HCT116 (cell line): ENCODE measurements at regions not wholly inside any gene's neighbourhood (a gene's known extent, or its start where the extent isn't known, plus 50 kb on each side); places are given as distances from the start of the nearest gene placed in this dataset.

Source experiments
- ATAC-seq: fragments of 200-7000 bp; cut with Tn5 transposase; 2 replicates; pipeline ENCODE4 v1.9.1; 2020; ENCODE audit warnings: mild to moderate bottlenecking, moderate library complexity
- BruUV-seq: library from RNA; stranded (reverse); fragments of 400-500 nt; replicated peaks from 2 replicates; lab custom pipeline; 2021; lab: Mats Ljungman, UMichigan
- CTCF ChIA-PET: fragments of 300-600 bp; sonication (Branson Sonifier 250); formaldehyde crosslinking; loops from one replicate; lab custom pipeline; 2021; ENCODE audit warnings: antibody characterized with exemption; lab: Charles Lee
- POLR2A ChIA-PET: fragments of 300-600, 350-600 bp; sonication (Branson Sonifier 250); formaldehyde crosslinking; loops from one replicate; lab custom pipeline; 2021; ENCODE audit warnings: antibody characterized with exemption; lab: Charles Lee
- RAD21 ChIA-PET, 2 experiments: fragments of 300-600 bp; sonication (Branson Sonifier 250); formaldehyde crosslinking; loops; one replicate each; lab custom pipeline; 2023; ENCODE audit warnings: low total read pairs in 2 of 2; ENCODE audit not compliant: uncharacterized antibody in 2 of 2, unreplicated experiment in 2 of 2, low non-redundant PET in 1 of 2; lab: Charles Lee
- DNase-seq: peaks from one replicate; pipeline ENCODE4 v3.0.0-alpha.2; 2010; ENCODE audit warnings: low read depth, low spot score
- H2AFZ ChIP-seq: fragments of 200-600 bp; shearing (Covaris generic), sonication (generic); 2 replicates; pipeline ENCODE4 v1.6.1; 2017; ENCODE audit warnings: low read depth, mixed run types, mixed read lengths, antibody characterized with exemption, low read length; ENCODE audit not compliant: poor library complexity, severe bottlenecking
- H3K27ac ChIP-seq: 2 replicates; pipeline ENCODE4 v1.5.1; 2012; ENCODE audit warnings: low read depth, low read length
- H3K27me3 ChIP-seq: fragments of 200-600 bp; sonication (generic); 2 replicates; pipeline ENCODE4 v1.6.1; 2016; ENCODE audit warnings: mixed run types, low read length, mixed read lengths; ENCODE audit not compliant: insufficient read depth
- H3K36me3 ChIP-seq, 2 experiments: fragments of 200-500 bp in 1 of 2; fragments of 200-600 bp in 1 of 2; sonication (Bioruptor generic) in 1 of 2; sonication (generic) in 1 of 2; 2 replicates each; pipeline versions ENCODE4 v1.5.1 to v1.6.1; 2014 to 2016; ENCODE audit warnings: low read length in 2 of 2, inconsistent platforms in 1 of 2, mixed read lengths in 1 of 2, mixed run types in 1 of 2; ENCODE audit not compliant: insufficient read depth in 2 of 2, control insufficient read depth in 1 of 2
- H3K4me1 ChIP-seq, 2 experiments: fragments of 200-600 bp in 1 of 2; sonication (generic) in 1 of 2; 2 replicates each; pipeline versions ENCODE4 v1.5.1 to v1.6.1; 2012 to 2017; ENCODE audit warnings: low read length in 2 of 2, inconsistent platforms in 1 of 2, mild to moderate bottlenecking in 1 of 2, mixed read lengths in 1 of 2, mixed run types in 1 of 2, moderate library complexity in 1 of 2; ENCODE audit not compliant: insufficient read depth in 2 of 2, control insufficient read depth in 1 of 2
- H3K4me2 ChIP-seq: fragments of 200-600 bp; sonication (generic); 2 replicates; pipeline ENCODE4 v1.6.1; 2017; ENCODE audit warnings: mixed run types, low read length, mixed read lengths
- H3K4me3 ChIP-seq, 2 experiments: fragments of 200-600 bp in 1 of 2; sonication (generic) in 1 of 2; replicated peaks in 1 of 2; 2 replicates each; pipeline ENCODE4 v1.5.1; 2011 to 2016; ENCODE audit warnings: low read length in 2 of 2, control low read depth in 1 of 2, low read depth in 1 of 2, mild to moderate bottlenecking in 1 of 2, mixed read lengths in 1 of 2, mixed run types in 1 of 2
- H3K79me2 ChIP-seq: fragments of 200-600 bp; sonication (generic); 2 replicates; pipeline ENCODE4 v1.6.1; 2017; ENCODE audit warnings: mild to moderate bottlenecking, mixed run types, low read length, moderate library complexity, mixed read lengths; ENCODE audit not compliant: insufficient read depth
- H3K9ac ChIP-seq: fragments of 200-600 bp; sonication (generic); 2 replicates; pipeline ENCODE4 v1.6.1; 2016; ENCODE audit warnings: low read length, mixed read lengths
- H3K9me2 ChIP-seq: fragments of 200-600 bp; sonication (generic), shearing (Covaris generic); 2 replicates; pipeline ENCODE4 v1.6.1; 2017; ENCODE audit warnings: mixed run types, mild to moderate bottlenecking, moderate library complexity; ENCODE audit not compliant: insufficient read depth
- H3K9me3 ChIP-seq, 2 experiments: fragments of 200-500 bp in 1 of 2; fragments of 200-600 bp in 1 of 2; sonication (Bioruptor generic) in 1 of 2; sonication (generic) in 1 of 2; 2 replicates each; pipeline ENCODE4 v1.6.1; 2014 to 2017; ENCODE audit warnings: low read length in 2 of 2, mixed read lengths in 2 of 2, inconsistent platforms in 1 of 2, low read depth in 1 of 2, mild to moderate bottlenecking in 1 of 2, mixed run types in 1 of 2, moderate library complexity in 1 of 2; ENCODE audit not compliant: control insufficient read depth in 1 of 2, insufficient read depth in 1 of 2
- H4K20me1 ChIP-seq: fragments of 200-600 bp; sonication (generic), shearing (Covaris generic); 2 replicates; pipeline ENCODE4 v1.6.1; 2017; ENCODE audit warnings: mixed run types, mild to moderate bottlenecking, moderate library complexity; ENCODE audit not compliant: insufficient read depth
- CBX3 ChIP-seq: IDR thresholded peaks from 2 replicates; pipeline ENCODE4 v1.6.1; 2012; ENCODE audit warnings: low read depth
- CTCF ChIP-seq, 3 experiments: fragments of 200-600 bp in 1 of 3; sonication (generic) in 1 of 3; IDR thresholded peaks in 2 of 3; conservative IDR thresholded peaks in 1 of 3; 2 replicates each; pipeline ENCODE4 v1.5.1; 2012 to 2017; ENCODE audit warnings: low read depth in 2 of 3, low read length in 2 of 3, antibody characterized with exemption in 1 of 3, borderline replicate concordance in 1 of 3, control low read depth in 1 of 3, mild to moderate bottlenecking in 1 of 3, mixed read lengths in 1 of 3, mixed run types in 1 of 3, moderate library complexity in 1 of 3; ENCODE audit not compliant: insufficient read depth in 1 of 3
- EGR1 ChIP-seq: IDR thresholded peaks from 2 replicates; pipeline ENCODE4 v1.6.1; 2012; ENCODE audit warnings: low read depth
- EZH2 ChIP-seq: fragments of 200-600 bp; sonication (generic); IDR thresholded peaks from 2 replicates; pipeline ENCODE4 v1.6.1; 2017; ENCODE audit warnings: antibody characterized with exemption, mixed run types
- EZH2phosphoT487 ChIP-seq: fragments of 200-600 bp; IDR thresholded peaks from 2 replicates; pipeline ENCODE4 v1.6.1; 2018; ENCODE audit warnings: antibody characterized with exemption, borderline replicate concordance
- FOSL1 ChIP-seq: IDR thresholded peaks from 2 replicates; pipeline ENCODE4 v1.6.1; 2012; ENCODE audit warnings: low read depth
- JUND ChIP-seq: IDR thresholded peaks from 2 replicates; pipeline ENCODE4 v1.6.1; 2012
- MAX ChIP-seq: IDR thresholded peaks from 2 replicates; pipeline ENCODE4 v1.6.1; 2012
- POLR2A ChIP-seq: IDR thresholded peaks from 2 replicates; pipeline ENCODE4 v1.7.0; 2011; ENCODE audit warnings: borderline replicate concordance; ENCODE audit not compliant: insufficient read depth, insufficient read length; ENCODE audit errors: extremely low read depth
- POLR2AphosphoS5 ChIP-seq: IDR thresholded peaks from 2 replicates; pipeline ENCODE4 v1.6.1; 2011; ENCODE audit warnings: mild to moderate bottlenecking, low read depth, low read length, moderate library complexity
- TCF7L2 ChIP-seq: IDR thresholded peaks from 2 replicates; pipeline ENCODE4 v1.7.0; 2011; ENCODE audit warnings: borderline replicate concordance, inconsistent platforms; ENCODE audit not compliant: insufficient read depth, insufficient read length; ENCODE audit errors: extremely low read depth
- YY1 ChIP-seq: IDR thresholded peaks from 2 replicates; pipeline ENCODE4 v1.6.1; 2011; ENCODE audit warnings: low read length, low read depth, moderate library complexity, mild to moderate bottlenecking; ENCODE audit not compliant: insufficient replicate concordance; ENCODE audit errors: extremely low read depth
- ZFX ChIP-seq: fragments of 450-650 bp; IDR thresholded peaks from 2 replicates; pipeline ENCODE4 v1.6.1; 2017
- ZNF274 ChIP-seq: fragments of 200-500 bp; sonication (Bioruptor generic); IDR thresholded peaks from 2 replicates; pipeline ENCODE4 v1.6.1; 2014; ENCODE audit warnings: mild to moderate bottlenecking, low read depth, low read length, inconsistent platforms
- intact Hi-C: fragments of 100-400 bp; cut with micrococcal nuclease; formaldehyde crosslinking; loops from 2 replicates; pipeline ENCODE4 v1.10.0; 2022
- TF ChIP-seq, protein P1 (sequence below): IDR thresholded peaks from 2 replicates; pipeline ENCODE4 v1.6.1; 2012
- TF ChIP-seq, protein P2 (sequence below): IDR thresholded peaks from 2 replicates; pipeline ENCODE4 v1.6.1; 2011; ENCODE audit warnings: mild to moderate bottlenecking, low read length, moderate library complexity; ENCODE audit not compliant: insufficient replicate concordance; ENCODE audit errors: extremely low read depth
- TF ChIP-seq, protein P3 (sequence below): IDR thresholded peaks from 2 replicates; pipeline ENCODE4 v1.6.1; 2012; ENCODE audit warnings: low read depth

GRCh38 chr17:12507026-12507595 lies 158.6 kb upstream of the MYOCD start:
- BruUV-seq = no TSS peak
- ChIA-PET CTCF (no interaction called here), POLR2A (no interaction called here), RAD21 (no interaction called here)
- H3K9me2 ChIP-seq = no peaks in the 10 kb centered on the region
- H3K4me1 ChIP-seq = no peaks in the 10 kb centered on the region
- H3K4me3 ChIP-seq = no peak overlapping the region
- no peaks in the 10 kb centered on the region for H3K79me2 ChIP-seq
- DNase-seq = no peak
- no peak for ATAC-seq
- no peaks in the 10 kb centered on the region for H4K20me1 ChIP-seq
- peaks cover 9% of the 10 kb centered on the region; the same call in 1 of the 2 replicates for H3K27me3 ChIP-seq
- no peak overlapping the region for H3K27ac ChIP-seq
- H3K9ac ChIP-seq = no peak overlapping the region
- H3K36me3 ChIP-seq = no peaks in the 10 kb centered on the region
- H2AFZ ChIP-seq = no peak overlapping the region
- H3K4me2 ChIP-seq = no peak overlapping the region
- no peak for TF ChIP-seq FOSL1
- TF ChIP-seq, protein P1, sequence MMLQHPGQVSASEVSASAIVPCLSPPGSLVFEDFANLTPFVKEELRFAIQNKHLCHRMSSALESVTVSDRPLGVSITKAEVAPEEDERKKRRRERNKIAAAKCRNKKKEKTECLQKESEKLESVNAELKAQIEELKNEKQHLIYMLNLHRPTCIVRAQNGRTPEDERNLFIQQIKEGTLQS = no peak
- TF ChIP-seq JUND = no peak
- no peak for TF ChIP-seq ZNF274
- no peak for TF ChIP-seq EZH2
- TF ChIP-seq EZH2phosphoT487 = no peak
- no peak for TF ChIP-seq TCF7L2
- TF ChIP-seq EGR1 = no peak
- no peak for TF ChIP-seq YY1
- no peak for TF ChIP-seq POLR2A
- TF ChIP-seq, protein P2, sequence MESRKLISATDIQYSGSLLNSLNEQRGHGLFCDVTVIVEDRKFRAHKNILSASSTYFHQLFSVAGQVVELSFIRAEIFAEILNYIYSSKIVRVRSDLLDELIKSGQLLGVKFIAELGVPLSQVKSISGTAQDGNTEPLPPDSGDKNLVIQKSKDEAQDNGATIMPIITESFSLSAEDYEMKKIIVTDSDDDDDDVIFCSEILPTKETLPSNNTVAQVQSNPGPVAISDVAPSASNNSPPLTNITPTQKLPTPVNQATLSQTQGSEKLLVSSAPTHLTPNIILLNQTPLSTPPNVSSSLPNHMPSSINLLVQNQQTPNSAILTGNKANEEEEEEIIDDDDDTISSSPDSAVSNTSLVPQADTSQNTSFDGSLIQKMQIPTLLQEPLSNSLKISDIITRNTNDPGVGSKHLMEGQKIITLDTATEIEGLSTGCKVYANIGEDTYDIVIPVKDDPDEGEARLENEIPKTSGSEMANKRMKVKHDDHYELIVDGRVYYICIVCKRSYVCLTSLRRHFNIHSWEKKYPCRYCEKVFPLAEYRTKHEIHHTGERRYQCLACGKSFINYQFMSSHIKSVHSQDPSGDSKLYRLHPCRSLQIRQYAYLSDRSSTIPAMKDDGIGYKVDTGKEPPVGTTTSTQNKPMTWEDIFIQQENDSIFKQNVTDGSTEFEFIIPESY = no peak
- no peak for TF ChIP-seq ZFX
- TF ChIP-seq, protein P3, sequence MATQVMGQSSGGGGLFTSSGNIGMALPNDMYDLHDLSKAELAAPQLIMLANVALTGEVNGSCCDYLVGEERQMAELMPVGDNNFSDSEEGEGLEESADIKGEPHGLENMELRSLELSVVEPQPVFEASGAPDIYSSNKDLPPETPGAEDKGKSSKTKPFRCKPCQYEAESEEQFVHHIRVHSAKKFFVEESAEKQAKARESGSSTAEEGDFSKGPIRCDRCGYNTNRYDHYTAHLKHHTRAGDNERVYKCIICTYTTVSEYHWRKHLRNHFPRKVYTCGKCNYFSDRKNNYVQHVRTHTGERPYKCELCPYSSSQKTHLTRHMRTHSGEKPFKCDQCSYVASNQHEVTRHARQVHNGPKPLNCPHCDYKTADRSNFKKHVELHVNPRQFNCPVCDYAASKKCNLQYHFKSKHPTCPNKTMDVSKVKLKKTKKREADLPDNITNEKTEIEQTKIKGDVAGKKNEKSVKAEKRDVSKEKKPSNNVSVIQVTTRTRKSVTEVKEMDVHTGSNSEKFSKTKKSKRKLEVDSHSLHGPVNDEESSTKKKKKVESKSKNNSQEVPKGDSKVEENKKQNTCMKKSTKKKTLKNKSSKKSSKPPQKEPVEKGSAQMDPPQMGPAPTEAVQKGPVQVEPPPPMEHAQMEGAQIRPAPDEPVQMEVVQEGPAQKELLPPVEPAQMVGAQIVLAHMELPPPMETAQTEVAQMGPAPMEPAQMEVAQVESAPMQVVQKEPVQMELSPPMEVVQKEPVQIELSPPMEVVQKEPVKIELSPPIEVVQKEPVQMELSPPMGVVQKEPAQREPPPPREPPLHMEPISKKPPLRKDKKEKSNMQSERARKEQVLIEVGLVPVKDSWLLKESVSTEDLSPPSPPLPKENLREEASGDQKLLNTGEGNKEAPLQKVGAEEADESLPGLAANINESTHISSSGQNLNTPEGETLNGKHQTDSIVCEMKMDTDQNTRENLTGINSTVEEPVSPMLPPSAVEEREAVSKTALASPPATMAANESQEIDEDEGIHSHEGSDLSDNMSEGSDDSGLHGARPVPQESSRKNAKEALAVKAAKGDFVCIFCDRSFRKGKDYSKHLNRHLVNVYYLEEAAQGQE = no peak
- TF ChIP-seq POLR2AphosphoS5 = no peak
- no peak for TF ChIP-seq MAX
- no peak for TF ChIP-seq CTCF (IDR thresholded peaks at IDR 0.05 in 2 of 3, conservative IDR thresholded peaks at IDR 0.05 in 1 of 3; ENCODE audit: borderline replicate concordance in 1 of 3, insufficient read depth in 1 of 3, low read depth in 2 of 3, low read length in 2 of 3)
- TF ChIP-seq CBX3 = no peak
- TF ChIP-seq, all 23 proteins: peak for 0
- no peaks in the 10 kb centered on the region for H3K9me3 ChIP-seq
- intact Hi-C loops = no loop called here
